Heart left ventricle (tissue), 16 donors: ENCODE measurements at regions not wholly inside any gene's neighbourhood (a gene's known extent, or its start where the extent isn't known, plus 50 kb on each side); places are given as distances from the start of the nearest gene placed in this dataset.
"Not testable (repeated sequence)": the region's sequence is repeated elsewhere in the genome, so short reads cannot be mapped to it uniquely, and the experiment has no call there.

Experiments
- ATAC-seq, 4 donors: fragments of 200-7000 bp; cut with Tn5 transposase; one replicate each; pipeline ENCODE4 v1.9.1; 2020 to 2022; ENCODE audit warnings: moderate library complexity in 4 of 4, mild to moderate bottlenecking in 3 of 4, moderate number of reproducible peaks in 1 of 4
- DNase-seq, 5 donors: peaks; one replicate each; pipeline ENCODE4 v3.0.0-alpha.2; 2020
- H3K27ac ChIP-seq, 12 donors: fragments of 200-600 bp; sonication (generic) in 4 of 12; one replicate each; pipeline versions ENCODE4 v1.5.0 to v1.8.0; 2016 to 2022; ENCODE audit warnings: mild to moderate bottlenecking in 2 of 12
- H3K27me3 ChIP-seq, 9 donors: fragments of 200-600 bp; sonication (generic) in 2 of 9; one replicate each; pipeline versions ENCODE4 v1.5.1 to v1.8.0; 2016 to 2022; ENCODE audit warnings: mild to moderate bottlenecking in 3 of 9
- H3K36me3 ChIP-seq, 9 donors: fragments of 200-600 bp; sonication (generic) in 2 of 9; one replicate each; pipeline versions ENCODE4 v1.5.0 to v1.8.0; 2018 to 2022; ENCODE audit warnings: mild to moderate bottlenecking in 2 of 9
- H3K4me1 ChIP-seq, 12 donors: fragments of 200-600 bp; sonication (generic) in 4 of 12; one replicate each; pipeline versions ENCODE4 v1.5.0 to v1.8.0; 2016 to 2022; ENCODE audit warnings: mild to moderate bottlenecking in 3 of 12
- H3K4me3 ChIP-seq, 12 donors: fragments of 200-600 bp; sonication (generic) in 4 of 12; one replicate each; pipeline versions ENCODE4 v1.5.0 to v1.8.0; 2017 to 2022; ENCODE audit warnings: mild to moderate bottlenecking in 9 of 12, moderate library complexity in 4 of 12
- H3K9me3 ChIP-seq, 12 donors: fragments of 200-600 bp; sonication (generic) in 4 of 12; one replicate each; pipeline versions ENCODE4 v1.5.0 to v1.8.0; 2016 to 2022; ENCODE audit warnings: mild to moderate bottlenecking in 1 of 12
- POLR2A ChIP-seq, 2 donors: fragments of 450-650 bp; IDR thresholded peaks; one replicate each; pipeline ENCODE4 v1.6.1; 2017; ENCODE audit warnings: antibody characterized with exemption in 2 of 2, mild to moderate bottlenecking in 2 of 2, moderate library complexity in 2 of 2
- WGBS, 4 donors: extraction: QIAGEN DNeasy Blood & Tissue Kit in 2 of 4; methylation state at CpG; one replicate each; pipeline versions ENCODE4 v1.1.5 to v1.1.7; 2013 to 2018; 5-methylcytosine and 5-hydroxymethylcytosine counted together
- intact Hi-C, 10 donors: fragments of 100-400 bp; cut with DNase I; formaldehyde crosslinking; loops; one replicate each; pipeline versions ENCODE4 v1.11.1 to v1.14.2; 2022
- TF ChIP-seq, protein P1 (sequence below), 12 donors: fragments of 200-600 bp; sonication (generic) in 4 of 12; IDR thresholded peaks; one replicate each; pipeline versions ENCODE4 v1.5.0 to v1.8.0; 2018 to 2022; ENCODE audit warnings: antibody characterized with exemption in 12 of 12, mild to moderate bottlenecking in 5 of 12
- donor health status: ischemic (EF 13 %, LVEDD 7.1; RV severe dilation, severe dysfunction).
- donor health status: healthy with polysubstance abuse.
- donor health status: DM: no; HTN: yes; CAD: no.
- donor health status: DM: no; HTN: no; CAD: no.
- donor health status: ischemic (EF 25% LVEDD 6.9; RV normal size, moderate dysfunction).
- donor health status: ischemic (EF 25% LVEDD 5.7; RV mildly dilated, moderate dysfunction).
- donor health status: healthy.
- donor health status: DM: yes; HTN: yes; CAD: no.
- donor health status: ischemic (EF 35%, LVEDD 5.7; RV mildly dilated, moderate dysfunction).
- donor health status: nonischemic (EF 11% LVEDD 7.7; RV severe dilation, severe dysfunction).
- donor health status: DM: yes; HTN: yes; CAD: no.
- donor health status: PGD.
- donor health status: ischemic (EF 29% LVEDD 5.4; RV normal size, mild dysfunction).
- donor health status: nonischemic (EF 23%, LVEDD 6.1; RV moderate dilation, normal function).

DNA sequence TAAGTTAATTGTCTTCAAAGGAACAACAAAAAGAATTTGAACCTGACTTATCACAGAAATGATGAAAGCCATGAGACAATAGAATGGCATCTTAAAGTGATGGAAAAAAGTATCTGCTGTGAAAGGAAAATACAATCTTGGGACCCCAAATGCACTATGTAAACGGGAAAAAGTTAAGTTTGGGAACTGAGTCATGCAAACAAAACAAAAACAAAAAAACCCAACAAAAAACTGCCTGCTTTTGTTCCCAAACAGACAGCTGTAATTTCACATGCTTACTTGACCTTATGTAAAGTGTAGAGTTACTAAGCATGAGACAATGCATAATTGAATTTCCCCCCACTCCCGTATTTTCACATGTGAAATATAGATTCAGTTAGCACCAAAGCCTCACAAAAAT is 122.1 kb upstream of the RBMS1 start:
- H3K4me1 ChIP-seq: no peaks in the 10 kb centered on the region
- H3K27me3 ChIP-seq: no peaks in the 10 kb centered on the region
- peaks cover 0 to 16% (median 9%) of the 10 kb centered on the region in 12 donors for H3K9me3 ChIP-seq
- DNase-seq: no peak
- WGBS, 4 donors: 69 to 84% (median 79%) methylated on average over 2 of the region's 2 CpGs
- TF ChIP-seq POLR2A (IDR thresholded peaks at IDR 0.05): no peak
- intact Hi-C loops: no loop called here
- H3K36me3 ChIP-seq: no peaks in the 10 kb centered on the region
- no peak for ATAC-seq
- H3K27ac ChIP-seq: no peak overlapping the region
- H3K4me3 ChIP-seq: no peak overlapping the region

- no peaks in the 10 kb centered on the region for H3K27me3 ChIP-seq
- no peak for TF ChIP-seq POLR2A (IDR thresholded peaks at IDR 0.05)
- 86 to 95% (median 91%) methylated on average over 2 of the region's 2 CpGs for WGBS, 4 donors
- no peak overlapping the region for H3K4me3 ChIP-seq
- H3K27ac ChIP-seq: no peak overlapping the region
- ATAC-seq (no peak), DNase-seq (no peak)
- intact Hi-C loops: no loop called here
- H3K9me3 ChIP-seq: peaks cover 0 to 16% (median 9%) of the 10 kb centered on the region in 12 donors
- no peaks in the 10 kb centered on the region for H3K36me3 ChIP-seq
- no peaks in the 10 kb centered on the region for H3K4me1 ChIP-seq
Measured at GRCh38 chr2:160616149-160616548, 122.5 kb upstream of the RBMS1 start.

DNA sequence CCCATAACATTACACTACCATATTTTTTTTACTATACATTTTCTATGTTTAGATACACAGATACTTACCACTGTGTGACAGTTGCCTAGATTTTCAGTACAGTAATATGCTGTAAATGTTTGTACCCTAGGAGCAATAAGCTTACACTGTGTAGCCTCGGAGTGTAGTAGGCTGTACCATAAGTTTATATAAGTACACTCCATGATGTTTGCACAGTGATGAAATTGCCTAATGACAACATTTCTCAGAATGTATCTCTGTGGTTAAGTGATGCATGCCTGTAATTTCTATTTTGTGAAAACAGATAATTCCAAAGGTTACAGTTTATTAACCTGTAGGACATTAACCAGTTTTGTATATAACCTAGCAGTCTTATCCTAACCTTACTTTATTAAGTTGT is 128.1 kb upstream of the RBMS1 start:
- Histone ChIP-seq H3K27me3 (no peaks in the 10 kb centered on the region), H3K4me1 (no peaks in the 10 kb centered on the region), H3K27ac (no peak overlapping the region), H3K36me3 (no peaks in the 10 kb centered on the region), H3K9me3 (peaks cover 0 to 12% (median 2%) of the 10 kb centered on the region in 12 donors), H3K4me3 (no peak overlapping the region)
- ATAC-seq: no peak
- TF ChIP-seq, protein P1, sequence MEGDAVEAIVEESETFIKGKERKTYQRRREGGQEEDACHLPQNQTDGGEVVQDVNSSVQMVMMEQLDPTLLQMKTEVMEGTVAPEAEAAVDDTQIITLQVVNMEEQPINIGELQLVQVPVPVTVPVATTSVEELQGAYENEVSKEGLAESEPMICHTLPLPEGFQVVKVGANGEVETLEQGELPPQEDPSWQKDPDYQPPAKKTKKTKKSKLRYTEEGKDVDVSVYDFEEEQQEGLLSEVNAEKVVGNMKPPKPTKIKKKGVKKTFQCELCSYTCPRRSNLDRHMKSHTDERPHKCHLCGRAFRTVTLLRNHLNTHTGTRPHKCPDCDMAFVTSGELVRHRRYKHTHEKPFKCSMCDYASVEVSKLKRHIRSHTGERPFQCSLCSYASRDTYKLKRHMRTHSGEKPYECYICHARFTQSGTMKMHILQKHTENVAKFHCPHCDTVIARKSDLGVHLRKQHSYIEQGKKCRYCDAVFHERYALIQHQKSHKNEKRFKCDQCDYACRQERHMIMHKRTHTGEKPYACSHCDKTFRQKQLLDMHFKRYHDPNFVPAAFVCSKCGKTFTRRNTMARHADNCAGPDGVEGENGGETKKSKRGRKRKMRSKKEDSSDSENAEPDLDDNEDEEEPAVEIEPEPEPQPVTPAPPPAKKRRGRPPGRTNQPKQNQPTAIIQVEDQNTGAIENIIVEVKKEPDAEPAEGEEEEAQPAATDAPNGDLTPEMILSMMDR (IDR thresholded peaks at IDR 0.05): no peak
- no peak for TF ChIP-seq POLR2A (IDR thresholded peaks at IDR 0.05)
- 95 to 100% (median 97%) methylated on average over 1 of the region's 1 CpG for WGBS, 4 donors
- DNase-seq: no peak
- intact Hi-C loops: no loop called here

- intact Hi-C loops, H3K27me3 ChIP-seq: not testable (repeated sequence)
Measured at GRCh38 chr2:160628020-160628637, 134.5 kb upstream of the RBMS1 start.

GRCh38 chr2:160628811-160629210 is 135.2 kb upstream of the RBMS1 start:
- 77 to 86% (median 83%) methylated on average over 3 of the region's 3 CpGs for WGBS, 4 donors
- no peak for TF ChIP-seq POLR2A (IDR thresholded peaks at IDR 0.05)
- TF ChIP-seq, protein P1 (IDR thresholded peaks at IDR 0.05): no peak
- intact Hi-C loops: no loop called here
- no peak for ATAC-seq
- Histone ChIP-seq H3K4me3 (no peak overlapping the region), H3K27me3 (no peaks in the 10 kb centered on the region), H3K4me1 (peaks cover 0 to 23% (median 10%) of the 10 kb centered on the region in 12 donors), H3K36me3 (no peaks in the 10 kb centered on the region), H3K27ac (no peak overlapping the region), H3K9me3 (peaks cover 0 to 6% (median 0%) of the 10 kb centered on the region in 12 donors)
- DNase-seq: no peak

More at GRCh38 chr2:160628020-160628637, 134.5 kb upstream of the RBMS1 start:
- not testable (repeated sequence) for H3K27ac ChIP-seq, H3K4me3 ChIP-seq, ATAC-seq, H3K36me3 ChIP-seq
- H3K4me1 ChIP-seq: peaks cover 0 to 23% (median 10%) of the 10 kb centered on the region in 12 donors
- peaks cover 0 to 11% (median 0%) of the 10 kb centered on the region in 12 donors for H3K9me3 ChIP-seq
- WGBS, 4 donors: 72 to 82% (median 76%) methylated on average over 11 to 13 of the region's 13 CpGs
- DNase-seq: peak in 1 of 5 donors; percentile 35
